H1 (cell line): ENCODE measurements at regions not wholly inside any gene's neighbourhood (a gene's known extent, or its start where the extent isn't known, plus 50 kb on each side); places are given as distances from the start of the nearest gene placed in this dataset.

ENCODE experiments used
- CTCF ChIA-PET: fragments of 300-600 bp; sonication (Branson Sonifier 250); formaldehyde crosslinking; loops from one replicate; lab custom pipeline; 2021; ENCODE audit not compliant: partially characterized antibody; lab: Charles Lee
- POLR2A ChIA-PET: fragments of 300-600 bp; sonication (Branson Sonifier 250); formaldehyde crosslinking; loops from one replicate; lab custom pipeline; 2021; ENCODE audit warnings: inconsistent platforms; ENCODE audit not compliant: partially characterized antibody; lab: Charles Lee
- DNase-seq, 2 experiments: peaks; one replicate each; pipeline versions ENCODE4 v3.0.0 to v3.0.0-alpha.2; 2010 to 2022; ENCODE audit warnings: low spot score in 2 of 2, low read depth in 1 of 2, mixed read lengths in 1 of 2
- FAIRE-seq: peaks from 2 replicates; lab custom pipeline; 2011; peaks lifted over from hg19 to GRCh38; lab: Jason Lieb, UNC
- H2AFZ ChIP-seq: 2 replicates; pipeline ENCODE4 v1.8.1; 2012; ENCODE audit warnings: low read length, inconsistent platforms
- H2AK5ac ChIP-seq: 2 replicates; pipeline ENCODE4 v1.6.1; 2013; ENCODE audit warnings: low read depth, low read length
- H2BK120ac ChIP-seq: replicated peaks from 2 replicates; pipeline ENCODE3; 2013; ENCODE audit warnings: low read depth, low read length, inconsistent platforms
- H2BK12ac ChIP-seq: 2 replicates; pipeline ENCODE4 v1.6.1; 2013; ENCODE audit warnings: low read depth, low read length
- H2BK15ac ChIP-seq: 2 replicates; pipeline ENCODE4 v1.6.1; 2013; ENCODE audit warnings: low read length
- H2BK20ac ChIP-seq: 2 replicates; pipeline ENCODE4 v1.6.1; 2013; ENCODE audit warnings: low read length
- H2BK5ac ChIP-seq: 2 replicates; pipeline ENCODE4 v1.6.1; 2013; ENCODE audit warnings: low read depth, low read length
- H3K14ac ChIP-seq: 2 replicates; pipeline ENCODE4 v1.6.1; 2013; ENCODE audit warnings: inconsistent platforms; ENCODE audit not compliant: insufficient read length
- H3K18ac ChIP-seq: 2 replicates; pipeline ENCODE4 v1.6.1; 2013; ENCODE audit warnings: low read length; ENCODE audit errors: extremely low read depth
- H3K23ac ChIP-seq: 2 replicates; pipeline ENCODE4 v1.6.1; 2013; ENCODE audit warnings: inconsistent platforms; ENCODE audit not compliant: insufficient read length
- H3K23me2 ChIP-seq: 2 replicates; pipeline ENCODE4 v1.6.1; 2013; ENCODE audit warnings: low read depth, low read length
- H3K27ac ChIP-seq: 2 replicates; pipeline ENCODE4 v1.6.1; 2011; ENCODE audit warnings: low read depth, low read length, inconsistent platforms
- H3K27me3 ChIP-seq, 4 experiments: replicated peaks in 1 of 4; 1 replicate in 1 of 4; 2 replicates in 3 of 4; pipeline versions ENCODE4 v1.6.1 to v1.8.1; 2011 to 2013; ENCODE audit warnings: low read length in 3 of 4, mild to moderate bottlenecking in 3 of 4, inconsistent platforms in 2 of 4, mixed read lengths in 2 of 4, moderate library complexity in 1 of 4; ENCODE audit not compliant: control insufficient read depth in 3 of 4, insufficient read depth in 3 of 4; ENCODE audit errors: extremely low read depth in 1 of 4
- H3K36me3 ChIP-seq, 4 experiments: 2 replicates each; pipeline versions ENCODE4 v1.6.1 to v1.8.1; 2011 to 2013; ENCODE audit warnings: mild to moderate bottlenecking in 4 of 4, low read length in 3 of 4, moderate library complexity in 2 of 4, control low read depth in 1 of 4, inconsistent platforms in 1 of 4; ENCODE audit not compliant: insufficient read depth in 4 of 4, control insufficient read depth in 2 of 4
- H3K4ac ChIP-seq: replicated peaks from 2 replicates; pipeline ENCODE3; 2013; ENCODE audit warnings: low read length, low read depth, mixed read lengths, inconsistent platforms; ENCODE audit not compliant: insufficient read length
- H3K4me1 ChIP-seq, 4 experiments: replicated peaks in 1 of 4; 1 replicate in 1 of 4; 2 replicates in 3 of 4; pipeline versions ENCODE4 v1.6.1 to v1.8.1; 2011 to 2013; ENCODE audit warnings: low read length in 3 of 4, inconsistent platforms in 2 of 4, mixed read lengths in 1 of 4; ENCODE audit not compliant: insufficient read depth in 4 of 4, control insufficient read depth in 3 of 4
- H3K4me2 ChIP-seq, 2 experiments: 2 replicates each; pipeline versions ENCODE4 v1.6.1 to v1.8.1; 2011 to 2013; ENCODE audit warnings: low read depth in 2 of 2, low read length in 2 of 2, control low read depth in 1 of 2, inconsistent platforms in 1 of 2, mild to moderate bottlenecking in 1 of 2; ENCODE audit not compliant: insufficient read depth in 1 of 2
- H3K4me3 ChIP-seq, 4 experiments: fragments of 200-600, 300-600 bp in 1 of 4; sonication (generic), shearing (Covaris generic), sonication (Bioruptor Twin) in 1 of 4; 2 replicates each; pipeline versions ENCODE4 v1.5.1 to v1.8.1; 2011 to 2016; ENCODE audit warnings: low read length in 4 of 4, low read depth in 3 of 4, control low read depth in 2 of 4, inconsistent platforms in 2 of 4, mild to moderate bottlenecking in 2 of 4, mixed read lengths in 1 of 4, moderate library complexity in 1 of 4; ENCODE audit not compliant: insufficient read depth in 2 of 4; ENCODE audit errors: extremely low read depth in 1 of 4
- H3K56ac ChIP-seq: replicated peaks from 2 replicates; pipeline ENCODE3; 2013; ENCODE audit warnings: low read depth, mild to moderate bottlenecking, mixed read lengths, low read length, inconsistent platforms; ENCODE audit not compliant: insufficient read length
- H3K79me1 ChIP-seq: 2 replicates; pipeline ENCODE4 v1.6.1; 2013; ENCODE audit warnings: low read depth, low read length, control low read depth
- H3K79me2 ChIP-seq, 2 experiments: 2 replicates each; pipeline versions ENCODE4 v1.6.1 to v1.8.1; 2012 to 2013; ENCODE audit warnings: low read length in 2 of 2, mild to moderate bottlenecking in 2 of 2, inconsistent platforms in 1 of 2; ENCODE audit not compliant: insufficient read depth in 2 of 2, control insufficient read depth in 1 of 2
- H3K9ac ChIP-seq, 4 experiments: replicated peaks in 1 of 4; 1 replicate in 1 of 4; 2 replicates in 3 of 4; pipeline versions ENCODE4 v1.6.1 to v1.8.1; 2011 to 2013; ENCODE audit warnings: low read depth in 3 of 4, low read length in 3 of 4, control low read depth in 2 of 4, mild to moderate bottlenecking in 2 of 4, moderate library complexity in 2 of 4, inconsistent platforms in 1 of 4; ENCODE audit errors: extremely low read depth in 1 of 4
- H3K9me3 ChIP-seq, 2 experiments: 2 replicates each; pipeline versions ENCODE4 v1.6.1 to v1.8.1; 2012 to 2013; ENCODE audit warnings: mild to moderate bottlenecking in 2 of 2, moderate library complexity in 2 of 2, control low read depth in 1 of 2, inconsistent platforms in 1 of 2, low read depth in 1 of 2, low read length in 1 of 2, mixed read lengths in 1 of 2; ENCODE audit not compliant: insufficient read depth in 2 of 2
- H4K20me1 ChIP-seq, 2 experiments: replicated peaks in 1 of 2; 2 replicates each; pipeline versions ENCODE3 to v1.8.1; 2011 to 2013; ENCODE audit warnings: inconsistent platforms in 2 of 2, low read length in 2 of 2, mild to moderate bottlenecking in 1 of 2; ENCODE audit not compliant: insufficient read depth in 2 of 2, control insufficient read depth in 1 of 2
- H4K5ac ChIP-seq: 2 replicates; pipeline ENCODE4 v1.6.1; 2013; ENCODE audit warnings: low read length, low read depth, mixed read lengths, inconsistent platforms; ENCODE audit not compliant: insufficient read length
- H4K8ac ChIP-seq: 2 replicates; pipeline ENCODE4 v1.8.0; 2013; ENCODE audit warnings: mild to moderate bottlenecking, moderate library complexity, low read length, inconsistent platforms; ENCODE audit not compliant: insufficient read depth; ENCODE audit errors: extremely low read depth
- H4K91ac ChIP-seq: replicated peaks from 2 replicates; pipeline ENCODE3; 2013; ENCODE audit warnings: low read length, mixed read lengths, inconsistent platforms; ENCODE audit not compliant: insufficient read length
- CEBPB ChIP-seq: IDR thresholded peaks from 2 replicates; pipeline ENCODE4 v1.6.1; 2012; ENCODE audit warnings: low read depth, low read length
- POLR2A ChIP-seq, 2 experiments: IDR thresholded peaks; 1 replicate in 1 of 2; 2 replicates in 1 of 2; pipeline ENCODE4 v1.6.1; 2011; ENCODE audit warnings: low read depth in 2 of 2, low read length in 2 of 2, mild to moderate bottlenecking in 2 of 2; ENCODE audit errors: control extremely low read depth in 1 of 2
- RAD21 ChIP-seq, 2 experiments: IDR thresholded peaks in 1 of 2; conservative IDR thresholded peaks in 1 of 2; 2 replicates each; pipeline ENCODE4 v1.6.1; 2011; ENCODE audit warnings: low read depth in 2 of 2, low read length in 2 of 2, improper control_type of control experiment in 1 of 2, inconsistent platforms in 1 of 2, mild to moderate bottlenecking in 1 of 2, moderate library complexity in 1 of 2
- WGBS, 2 experiments: shearing (Covaris generic) in 1 of 2; methylation state at CpG; one replicate each; pipeline versions ENCODE4 v1.1.6 to v1.1.7; 2013 to 2015; ENCODE audit warnings: low lambda C conversion rate in 2 of 2, mixed read lengths in 2 of 2, inconsistent platforms in 1 of 2, low coverage in 1 of 2, missing lambda C conversion rate in 1 of 2; ENCODE audit not compliant: insufficient replicate concordance in 2 of 2, insufficient coverage in 1 of 2, insufficient read length in 1 of 2; ENCODE audit errors: extremely low coverage in 1 of 2, missing lambda C conversion rate in 1 of 2; 5-methylcytosine and 5-hydroxymethylcytosine counted together
- TF ChIP-seq, protein P1 (sequence below), 3 experiments: IDR thresholded peaks; 1 replicate in 2 of 3; 2 replicates in 1 of 3; pipeline versions ENCODE4 v1.5.1 to v1.6.1; 2011; ENCODE audit warnings: low read length in 3 of 3, mild to moderate bottlenecking in 3 of 3, inconsistent platforms in 2 of 3, low read depth in 1 of 3, moderate library complexity in 1 of 3; ENCODE audit not compliant: insufficient read depth in 1 of 3; ENCODE audit errors: control extremely low read depth in 1 of 3

DNA sequence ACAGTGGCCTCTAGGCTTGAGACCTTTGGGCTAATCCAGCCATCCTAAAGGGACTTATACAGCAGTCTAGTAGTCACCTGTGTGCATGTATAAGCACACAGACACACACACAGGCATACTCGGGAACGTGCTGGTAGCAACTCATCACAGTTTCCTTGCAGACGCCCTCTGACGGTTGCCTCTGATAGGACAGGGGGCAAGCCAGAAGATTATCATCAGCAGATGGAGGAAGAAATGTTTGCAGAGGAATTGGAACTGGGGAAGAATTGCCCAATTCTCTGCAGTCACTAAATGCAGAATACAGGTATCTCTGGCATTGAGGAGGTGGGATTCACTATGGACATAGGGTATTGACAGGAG, 222.2 kb downstream of the C1orf94 start:
- H3K27ac ChIP-seq, result no peak overlapping the region
- H3K9me3 ChIP-seq, result no peaks in the 10 kb centered on the region; a peak in 1 of 4 replicates
- H2AFZ ChIP-seq, result no peak overlapping the region; the same call in 1 of the 2 replicates
- WGBS, 2 experiments, result 35% methylated on average over 4 of the region's 4 CpGs; no CpG with 5 or more reads in 1 of the 2 experiments
- H3K23me2 ChIP-seq, result no peaks in the 10 kb centered on the region
- H3K23ac ChIP-seq, result no peak overlapping the region
- H4K5ac ChIP-seq, result no peak overlapping the region
- H3K4me3 ChIP-seq, result no peak overlapping the region
- FAIRE-seq (no peak), DNase-seq (peak in 1 of 2 experiments; percentile 61)
- H2BK120ac ChIP-seq, result no peak overlapping the region
- no peak overlapping the region for H3K4me2 ChIP-seq
- no peak overlapping the region; the same call in 1 of the 2 replicates for H2BK12ac ChIP-seq
- H3K36me3 ChIP-seq, result no peaks in the 10 kb centered on the region
- no peaks in the 10 kb centered on the region for H4K20me1 ChIP-seq
- no peaks in the 10 kb centered on the region for H3K79me2 ChIP-seq
- peak; percentile 24; the same call in 1 of the 2 replicates for TF ChIP-seq CEBPB
- TF ChIP-seq POLR2A (IDR thresholded peaks at IDR 0.05; ENCODE audit: control extremely low read depth in 1 of 2, low read depth in 2 of 2, low read length in 2 of 2), result no peak
- TF ChIP-seq, protein P1, sequence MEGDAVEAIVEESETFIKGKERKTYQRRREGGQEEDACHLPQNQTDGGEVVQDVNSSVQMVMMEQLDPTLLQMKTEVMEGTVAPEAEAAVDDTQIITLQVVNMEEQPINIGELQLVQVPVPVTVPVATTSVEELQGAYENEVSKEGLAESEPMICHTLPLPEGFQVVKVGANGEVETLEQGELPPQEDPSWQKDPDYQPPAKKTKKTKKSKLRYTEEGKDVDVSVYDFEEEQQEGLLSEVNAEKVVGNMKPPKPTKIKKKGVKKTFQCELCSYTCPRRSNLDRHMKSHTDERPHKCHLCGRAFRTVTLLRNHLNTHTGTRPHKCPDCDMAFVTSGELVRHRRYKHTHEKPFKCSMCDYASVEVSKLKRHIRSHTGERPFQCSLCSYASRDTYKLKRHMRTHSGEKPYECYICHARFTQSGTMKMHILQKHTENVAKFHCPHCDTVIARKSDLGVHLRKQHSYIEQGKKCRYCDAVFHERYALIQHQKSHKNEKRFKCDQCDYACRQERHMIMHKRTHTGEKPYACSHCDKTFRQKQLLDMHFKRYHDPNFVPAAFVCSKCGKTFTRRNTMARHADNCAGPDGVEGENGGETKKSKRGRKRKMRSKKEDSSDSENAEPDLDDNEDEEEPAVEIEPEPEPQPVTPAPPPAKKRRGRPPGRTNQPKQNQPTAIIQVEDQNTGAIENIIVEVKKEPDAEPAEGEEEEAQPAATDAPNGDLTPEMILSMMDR (IDR thresholded peaks at IDR 0.05; ENCODE audit: control extremely low read depth in 1 of 3, insufficient read depth in 1 of 3, low read depth in 1 of 3, low read length in 3 of 3), result peak; percentile 66 to 76 (median 72)
- TF ChIP-seq RAD21 (IDR thresholded peaks at IDR 0.05 in 1 of 2, conservative IDR thresholded peaks at IDR 0.05 in 1 of 2; ENCODE audit: low read depth in 2 of 2, low read length in 2 of 2), result peak; percentile 61 to 72
- H3K4ac ChIP-seq, result no peak overlapping the region
- H2AK5ac ChIP-seq, result no peak overlapping the region
- H2BK15ac ChIP-seq, result peak overlapping the region; percentile 33; the same call in 1 of the 2 replicates
- no peak overlapping the region for H4K8ac ChIP-seq
- no peak overlapping the region for H3K18ac ChIP-seq
- H3K9ac ChIP-seq, result no peak overlapping the region
- H3K56ac ChIP-seq, result no peak overlapping the region
- no peak overlapping the region for H4K91ac ChIP-seq
- H2BK20ac ChIP-seq, result no peak overlapping the region
- POLR2A ChIA-PET, result no interaction called here
- H3K4me1 ChIP-seq, result peaks cover 0 to 7% (median 0%) of the 10 kb centered on the region in 4 experiments; a peak in 2 of 7 replicates
- no peak overlapping the region for H2BK5ac ChIP-seq
- H3K27me3 ChIP-seq, result no peaks in the 10 kb centered on the region
- H3K79me1 ChIP-seq, result no peaks in the 10 kb centered on the region
- H3K14ac ChIP-seq, result no peak overlapping the region
- CTCF ChIA-PET, result interaction anchor here (0.6 to 2.7 kb wide), 13 partner anchors 12 to 284 kb away, joined by 3 to 11 read pairs (median 3); no protein-coding TSS in a partner anchor
